GM12874 (cell line): ENCODE measurements at regions not wholly inside any gene's neighbourhood (a gene's known extent, or its start where the extent isn't known, plus 50 kb on each side); places are given as distances from the start of the nearest gene placed in this dataset.

Source experiments
- TF ChIP-seq, protein P1 (sequence below): IDR thresholded peaks from 2 replicates; pipeline ENCODE4 v1.5.1; 2011; ENCODE audit warnings: low read depth, mild to moderate bottlenecking, control low read depth, low read length, moderate library complexity; ENCODE audit not compliant: insufficient read depth

DNA sequence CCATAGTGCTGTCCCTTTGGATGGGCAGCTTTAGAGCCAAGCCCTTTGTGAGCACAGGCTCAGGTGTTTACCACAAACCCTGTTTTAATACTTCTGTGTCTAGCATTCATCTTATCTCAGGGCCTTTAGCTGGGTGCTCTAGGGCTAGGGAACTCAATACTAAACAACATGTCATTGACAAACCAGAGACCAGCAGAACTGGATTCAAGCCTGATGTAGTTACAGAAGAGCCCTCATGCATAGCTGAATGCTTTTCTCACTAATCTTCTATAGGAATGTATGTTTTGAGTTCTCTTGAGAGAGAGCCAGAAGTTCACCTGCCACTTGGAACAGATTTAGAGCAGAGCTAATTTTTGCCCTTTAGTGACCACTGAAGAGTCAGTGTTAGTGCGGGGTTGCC, 142.6 kb downstream of the DCK start:
- TF ChIP-seq, protein P1, sequence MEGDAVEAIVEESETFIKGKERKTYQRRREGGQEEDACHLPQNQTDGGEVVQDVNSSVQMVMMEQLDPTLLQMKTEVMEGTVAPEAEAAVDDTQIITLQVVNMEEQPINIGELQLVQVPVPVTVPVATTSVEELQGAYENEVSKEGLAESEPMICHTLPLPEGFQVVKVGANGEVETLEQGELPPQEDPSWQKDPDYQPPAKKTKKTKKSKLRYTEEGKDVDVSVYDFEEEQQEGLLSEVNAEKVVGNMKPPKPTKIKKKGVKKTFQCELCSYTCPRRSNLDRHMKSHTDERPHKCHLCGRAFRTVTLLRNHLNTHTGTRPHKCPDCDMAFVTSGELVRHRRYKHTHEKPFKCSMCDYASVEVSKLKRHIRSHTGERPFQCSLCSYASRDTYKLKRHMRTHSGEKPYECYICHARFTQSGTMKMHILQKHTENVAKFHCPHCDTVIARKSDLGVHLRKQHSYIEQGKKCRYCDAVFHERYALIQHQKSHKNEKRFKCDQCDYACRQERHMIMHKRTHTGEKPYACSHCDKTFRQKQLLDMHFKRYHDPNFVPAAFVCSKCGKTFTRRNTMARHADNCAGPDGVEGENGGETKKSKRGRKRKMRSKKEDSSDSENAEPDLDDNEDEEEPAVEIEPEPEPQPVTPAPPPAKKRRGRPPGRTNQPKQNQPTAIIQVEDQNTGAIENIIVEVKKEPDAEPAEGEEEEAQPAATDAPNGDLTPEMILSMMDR, result no peak

DNA sequence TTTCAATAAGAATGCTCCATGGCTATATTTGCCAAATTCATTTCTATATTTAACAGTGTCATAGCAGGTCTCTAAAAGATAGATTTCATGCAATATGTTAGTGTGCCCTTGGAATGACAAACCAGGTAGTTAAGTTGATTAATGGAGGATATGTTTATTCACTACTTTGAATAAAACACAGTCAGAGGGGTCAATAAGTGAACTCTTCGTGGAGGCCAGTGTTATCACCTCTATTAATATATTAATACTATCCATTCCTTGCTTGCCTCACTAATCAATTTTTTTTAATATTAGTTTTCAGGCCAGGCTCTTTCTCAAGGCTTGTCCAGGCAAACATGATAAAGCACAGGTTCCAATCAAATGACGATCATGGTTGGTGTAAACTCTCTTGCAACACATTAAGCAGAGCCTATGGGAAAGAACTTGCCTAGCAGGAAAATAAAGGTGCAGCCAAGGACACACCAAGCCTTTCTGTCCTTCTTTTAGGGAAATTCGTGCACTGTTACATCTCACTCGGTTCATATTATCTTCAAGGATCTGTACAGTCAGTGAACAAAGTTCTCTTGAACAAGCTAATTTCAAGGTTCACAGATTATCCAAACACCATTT, 144.7 kb downstream of the DCK start:
- TF ChIP-seq, protein P1, result no peak

GRCh38 chr4:71140563-71140962, 147.1 kb downstream of the DCK start:
- TF ChIP-seq, protein P1, result no peak

- TF ChIP-seq, protein P1, result no peak
Measured at GRCh38 chr4:71141125-71141524, 147.7 kb downstream of the DCK start.

- TF ChIP-seq, protein P1, result no peak
Measured at GRCh38 chr4:71147261-71147660, 153.8 kb downstream of the DCK start.

DNA sequence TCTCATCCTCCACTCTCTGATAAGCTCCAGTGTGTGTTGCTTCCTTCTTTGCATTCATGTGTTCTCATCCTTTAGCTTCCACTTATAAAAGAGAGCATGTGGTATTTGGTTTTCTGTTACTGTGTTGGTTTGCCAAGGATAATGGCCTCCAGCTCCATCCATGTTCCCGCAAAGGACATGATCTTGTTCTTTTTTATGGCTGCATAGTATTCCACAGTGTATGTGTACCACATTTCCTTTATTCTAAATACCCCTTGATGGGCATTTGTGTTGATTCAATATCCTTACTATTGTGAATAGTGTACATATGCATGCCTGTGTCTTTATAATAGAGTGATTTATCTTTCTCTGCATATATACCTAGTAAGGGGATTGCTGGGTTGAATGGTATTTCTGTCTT, 155.1 kb downstream of the DCK start:
- TF ChIP-seq, protein P1, result no peak

GRCh38 chr4:71151054-71151453, 157.6 kb downstream of the DCK start:
- TF ChIP-seq, protein P1, result no peak
